ENCODE measurements at regions not wholly inside any gene's neighbourhood (a gene's known extent, or its start where the extent isn't known, plus 50 kb on each side); places are given as distances from the start of the nearest gene placed in this dataset.

GRCh38 chr2:150225030-150225429, 262.4 kb downstream of the RND3 start:
- in situ Hi-C loops (cut with MboI; ENCODE audit: low sequenced_read_pairs, unreplicated experiment), result no loop called here
- DNase-seq (ENCODE audit: low spot score), result no peak
- TF ChIP-seq CTCF (IDR thresholded peaks at IDR 0.05; ENCODE audit: borderline replicate concordance, control extremely low read depth, extremely low read depth, insufficient read depth, missing control alignments), result no peak

GRCh38 chr2:150224321-150224720, 263.1 kb downstream of the RND3 start:
- in situ Hi-C loops (cut with MboI; ENCODE audit: low sequenced_read_pairs, unreplicated experiment), result no loop called here
- no peak for TF ChIP-seq CTCF (IDR thresholded peaks at IDR 0.05; ENCODE audit: borderline replicate concordance, control extremely low read depth, extremely low read depth, insufficient read depth, missing control alignments)
- DNase-seq (ENCODE audit: low spot score), result no peak

GRCh38 chr2:150222942-150223341, 264.5 kb downstream of the RND3 start:
- TF ChIP-seq CTCF (IDR thresholded peaks at IDR 0.05; ENCODE audit: borderline replicate concordance, control extremely low read depth, extremely low read depth, insufficient read depth, missing control alignments), result no peak
- no peak for DNase-seq (ENCODE audit: low spot score)
- in situ Hi-C loops (cut with MboI; ENCODE audit: low sequenced_read_pairs, unreplicated experiment), result no loop called here

DNA sequence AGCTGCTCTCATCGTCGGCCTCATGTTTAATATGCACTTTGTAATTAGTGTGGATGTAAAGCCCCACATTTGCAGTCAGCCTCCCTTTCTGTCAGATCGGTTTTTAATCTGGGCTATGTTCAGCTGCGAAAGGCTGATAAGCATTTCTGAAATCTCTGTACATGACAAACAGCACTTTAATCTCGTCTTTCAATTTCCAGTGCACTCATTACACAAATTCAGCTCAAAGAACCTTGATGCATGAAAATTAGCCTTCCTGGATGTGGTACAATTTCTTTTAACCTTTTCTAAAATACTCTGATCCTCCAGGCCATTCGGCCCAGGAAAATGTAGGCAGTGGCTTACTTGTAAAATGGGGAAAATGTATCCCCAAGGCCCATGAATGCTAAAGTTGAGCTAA, 265.1 kb downstream of the RND3 start:
- no peak for TF ChIP-seq CTCF (IDR thresholded peaks at IDR 0.05; ENCODE audit: borderline replicate concordance, control extremely low read depth, extremely low read depth, insufficient read depth, missing control alignments)
- in situ Hi-C loops (cut with MboI; ENCODE audit: low sequenced_read_pairs, unreplicated experiment), result no loop called here
- DNase-seq (ENCODE audit: low spot score), result no peak

GRCh38 chr2:150219861-150220260, 267.6 kb downstream of the RND3 start:
- DNase-seq (ENCODE audit: low spot score), result no peak
- in situ Hi-C loops (cut with MboI; ENCODE audit: low sequenced_read_pairs, unreplicated experiment), result no loop called here
- no peak for TF ChIP-seq CTCF (IDR thresholded peaks at IDR 0.05; ENCODE audit: borderline replicate concordance, control extremely low read depth, extremely low read depth, insufficient read depth, missing control alignments)

- in situ Hi-C loops (cut with MboI; ENCODE audit: low sequenced_read_pairs, unreplicated experiment), result no loop called here
- no peak for TF ChIP-seq CTCF (IDR thresholded peaks at IDR 0.05; ENCODE audit: borderline replicate concordance, control extremely low read depth, extremely low read depth, insufficient read depth, missing control alignments)
- DNase-seq (ENCODE audit: low spot score), result no peak
Observed at GRCh38 chr2:150215041-150215440, 272.4 kb downstream of the RND3 start.

DNA sequence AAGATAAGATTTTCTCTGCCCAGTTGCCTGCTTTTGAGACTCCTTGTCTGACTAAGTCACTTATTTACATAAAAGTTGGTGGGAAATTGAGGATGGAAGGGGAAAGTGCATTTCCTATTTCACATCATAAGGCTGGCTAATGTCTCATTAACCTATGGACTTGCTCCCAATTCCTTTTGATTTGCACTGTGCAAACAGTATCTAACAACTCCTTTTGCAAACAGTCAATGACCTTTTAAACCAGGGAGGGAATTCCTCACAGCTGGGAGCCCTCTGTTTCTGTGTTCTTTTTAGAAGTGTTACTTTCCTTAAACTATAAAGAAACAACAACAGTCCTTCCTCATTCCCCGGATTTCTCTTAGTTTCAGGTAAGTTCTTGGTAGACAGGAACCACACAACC, 272.8 kb downstream of the RND3 start:
- in situ Hi-C loops (cut with MboI; ENCODE audit: low sequenced_read_pairs, unreplicated experiment), result no loop called here
- TF ChIP-seq CTCF (IDR thresholded peaks at IDR 0.05; ENCODE audit: borderline replicate concordance, control extremely low read depth, extremely low read depth, insufficient read depth, missing control alignments), result no peak
- DNase-seq (ENCODE audit: low spot score), result no peak
